BJ (cell line): ENCODE measurements at regions not wholly inside any gene's neighbourhood (a gene's known extent, or its start where the extent isn't known, plus 50 kb on each side); places are given as distances from the start of the nearest gene placed in this dataset.

ENCODE experiments used
- CTCF ChIA-PET: fragments of 350-600 bp; formaldehyde crosslinking; extraction: SDS; loops from one replicate; lab custom pipeline; 2021; ENCODE audit warnings: antibody characterized with exemption, inconsistent platforms; lab: Yijun Ruan, JAX
- POLR2A ChIA-PET: fragments of 300-600 bp; sonication (Branson Sonifier 250); formaldehyde crosslinking; extraction: SDS; loops from one replicate; lab custom pipeline; 2021; ENCODE audit warnings: antibody characterized with exemption; lab: Charles Lee
- DNase-seq: peaks from one replicate; pipeline ENCODE4 v3.0.0-alpha.2; 2011; ENCODE audit warnings: low read depth
- H3K27me3 ChIP-seq: 2 replicates; pipeline ENCODE4 v1.6.0; 2011; ENCODE audit warnings: low read length; ENCODE audit not compliant: control insufficient read depth, insufficient read depth
- H3K36me3 ChIP-seq: 2 replicates; pipeline ENCODE4 v1.5.1; 2011; ENCODE audit warnings: low read length; ENCODE audit not compliant: control insufficient read depth, insufficient read depth
- H3K4me3 ChIP-seq: 2 replicates; pipeline ENCODE4 v1.5.1; 2011; ENCODE audit warnings: low read depth, mild to moderate bottlenecking, control low read depth, low read length
- CTCF ChIP-seq: IDR thresholded peaks from 2 replicates; pipeline ENCODE4 v1.5.1; 2011; ENCODE audit warnings: low read depth, mild to moderate bottlenecking, control low read depth, inconsistent platforms, low read length, moderate library complexity; ENCODE audit not compliant: insufficient read depth

- POLR2A ChIA-PET: no interaction called here
- Histone ChIP-seq H3K27me3 (no peaks in the 10 kb centered on the region), H3K36me3 (no peaks in the 10 kb centered on the region), H3K4me3 (no peak overlapping the region)
- no peak for DNase-seq
- CTCF ChIA-PET: no interaction called here
- no peak for TF ChIP-seq CTCF
Observed at GRCh38 chr2:145591109-145591809, 1071.3 kb upstream of the ZEB2 start.

DNA sequence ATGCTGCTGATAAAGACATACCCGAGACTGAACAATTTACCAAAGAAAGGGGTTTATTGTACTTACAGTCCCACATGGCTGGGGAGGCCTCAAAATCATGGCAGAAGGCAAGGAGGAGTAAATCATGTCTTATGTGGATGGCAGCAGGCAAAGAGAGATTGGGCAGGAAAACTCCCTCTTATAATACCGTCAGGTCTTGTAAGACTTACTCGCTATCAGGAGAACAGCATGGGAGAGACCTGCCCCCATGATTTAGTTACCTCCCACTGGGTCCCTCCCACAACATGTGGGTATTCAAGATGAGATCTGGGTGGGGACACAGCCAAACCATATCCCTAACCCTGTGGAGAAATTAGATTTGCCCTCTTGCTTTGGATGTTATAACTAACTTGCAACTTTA, 1068.0 kb upstream of the ZEB2 start:
- no peak for DNase-seq
- Histone ChIP-seq H3K36me3 (no peaks in the 10 kb centered on the region), H3K4me3 (no peak overlapping the region), H3K27me3 (no peaks in the 10 kb centered on the region)
- TF ChIP-seq CTCF: no peak
- POLR2A ChIA-PET: no interaction called here
- CTCF ChIA-PET: no interaction called here

- no peak for TF ChIP-seq CTCF
- Histone ChIP-seq H3K36me3 (no peaks in the 10 kb centered on the region), H3K4me3 (no peak overlapping the region), H3K27me3 (no peaks in the 10 kb centered on the region)
- ChIA-PET CTCF (interaction anchor here (1.2 kb wide), 1 partner anchor 10 kb away, joined by 3 read pairs; no protein-coding TSS in a partner anchor), POLR2A (interaction anchor here (0.6 kb wide), 1 partner anchor 517 kb away, joined by 3 read pairs; no protein-coding TSS in a partner anchor)
- DNase-seq: no peak
Observed at GRCh38 chr2:145584353-145584752, 1064.4 kb upstream of the ZEB2 start.

DNA sequence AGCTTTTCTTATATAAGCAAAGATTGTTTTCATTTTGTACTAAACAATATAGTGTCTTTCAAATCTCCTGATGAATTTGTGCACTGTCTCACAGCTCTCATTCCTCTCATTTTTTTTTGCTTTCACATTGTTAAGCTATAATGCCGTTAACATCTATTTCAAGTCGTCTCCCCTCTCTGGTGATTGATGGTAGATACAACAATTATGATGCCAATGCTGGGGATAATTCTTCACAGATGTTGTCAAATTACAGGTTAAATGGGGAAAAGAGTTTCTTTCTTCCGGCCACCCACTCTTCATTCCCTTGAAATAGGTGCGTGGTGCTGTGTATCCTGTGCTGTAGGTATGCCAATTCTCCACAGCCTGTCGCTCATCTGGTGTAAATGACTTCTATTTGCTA, 1053.7 kb upstream of the ZEB2 start:
- DNase-seq: no peak
- H3K4me3 ChIP-seq: no peak overlapping the region
- no peak for TF ChIP-seq CTCF
- no peaks in the 10 kb centered on the region for H3K36me3 ChIP-seq
- ChIA-PET CTCF (no interaction called here), POLR2A (no interaction called here)
- no peaks in the 10 kb centered on the region for H3K27me3 ChIP-seq

DNA sequence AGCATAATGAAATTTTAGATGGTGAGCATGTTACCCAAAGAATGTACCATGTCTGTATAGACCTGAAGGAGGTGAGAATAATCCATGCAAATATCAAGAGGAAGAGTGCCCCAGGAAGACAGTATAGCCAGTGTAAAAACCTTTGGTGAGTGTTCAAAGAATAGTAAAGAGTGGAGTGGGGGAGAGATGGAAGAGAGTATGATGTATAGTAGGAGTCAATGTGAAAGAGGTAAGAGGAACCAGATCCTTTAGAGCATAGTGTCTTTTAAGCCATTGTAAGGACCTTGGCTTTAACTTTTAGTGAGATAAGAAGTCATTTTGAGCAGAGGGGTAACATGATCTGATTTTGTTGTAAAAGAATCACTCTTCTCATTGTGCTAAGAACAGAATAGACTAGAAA, 1052.3 kb upstream of the ZEB2 start:
- DNase-seq: no peak
- ChIA-PET CTCF (no interaction called here), POLR2A (no interaction called here)
- no peak overlapping the region for H3K4me3 ChIP-seq
- no peaks in the 10 kb centered on the region for H3K27me3 ChIP-seq
- TF ChIP-seq CTCF: no peak
- no peaks in the 10 kb centered on the region for H3K36me3 ChIP-seq
